A673 (cell line): ENCODE measurements at regions not wholly inside any gene's neighbourhood (a gene's known extent, or its start where the extent isn't known, plus 50 kb on each side); places are given as distances from the start of the nearest gene placed in this dataset.

Experiments
- BruUV-seq: library from RNA; stranded (reverse); fragments of 400-500 nt; replicated peaks from 2 replicates; lab custom pipeline; 2021; lab: Mats Ljungman, UMichigan
- CTCF ChIA-PET: fragments of 300-600 bp; sonication (Branson Sonifier 250); formaldehyde crosslinking; loops from one replicate; lab custom pipeline; 2022; ENCODE audit warnings: antibody characterized with exemption; lab: Charles Lee
- POLR2A ChIA-PET: fragments of 300-600 bp; sonication (Branson Sonifier 250); formaldehyde crosslinking; loops from one replicate; lab custom pipeline; 2022; ENCODE audit warnings: antibody characterized with exemption; ENCODE audit not compliant: low non-redundant PET; lab: Charles Lee
- DNase-seq: peaks from one replicate; pipeline ENCODE4 v3.0.0-alpha.2; 2015; ENCODE audit warnings: low spot score
- H3K27ac ChIP-seq: fragments of 200-600 bp; sonication (generic); 2 replicates; pipeline ENCODE4 v1.5.1; 2016; ENCODE audit warnings: mixed run types, low read depth, mild to moderate bottlenecking, mixed read lengths, antibody characterized with exemption, low read length; ENCODE audit not compliant: poor library complexity, severe bottlenecking
- H3K27me3 ChIP-seq: fragments of 200-600 bp; sonication (generic); replicated peaks from 2 replicates; pipeline ENCODE4 v1.6.1; 2017; ENCODE audit warnings: mixed run types, low read depth, mild to moderate bottlenecking, mixed read lengths, antibody characterized with exemption, low read length; ENCODE audit not compliant: insufficient read depth, poor library complexity
- H3K36me3 ChIP-seq: fragments of 200-600 bp; sonication (generic); 2 replicates; pipeline ENCODE4 v1.6.1; 2016; ENCODE audit warnings: mixed run types, mild to moderate bottlenecking, mixed read lengths, antibody characterized with exemption, low read length; ENCODE audit not compliant: insufficient read depth, poor library complexity, severe bottlenecking
- H3K4me1 ChIP-seq: fragments of 200-600 bp; sonication (generic); 2 replicates; pipeline ENCODE4 v1.6.1; 2017; ENCODE audit warnings: mixed run types, mild to moderate bottlenecking, mixed read lengths, antibody characterized with exemption, low read length; ENCODE audit not compliant: insufficient read depth, poor library complexity, severe bottlenecking
- H3K4me3 ChIP-seq: fragments of 200-600 bp; sonication (generic); 2 replicates; pipeline ENCODE4 v1.5.1; 2016; ENCODE audit warnings: low read depth, mixed run types, mild to moderate bottlenecking, mixed read lengths, low read length; ENCODE audit not compliant: poor library complexity, severe bottlenecking
- H3K9me3 ChIP-seq: fragments of 200-600 bp; sonication (generic); 2 replicates; pipeline ENCODE4 v1.6.1; 2016; ENCODE audit warnings: mixed run types, low read depth, mild to moderate bottlenecking, mixed read lengths, antibody characterized with exemption, low read length; ENCODE audit not compliant: poor library complexity, severe bottlenecking
- CTCF ChIP-seq: fragments of 300-800, 200-600 bp; sonication (generic); conservative IDR thresholded peaks from 2 replicates; pipeline ENCODE4 v1.5.1; 2017; ENCODE audit warnings: low read depth, mild to moderate bottlenecking, antibody characterized with exemption, low read length, moderate library complexity, mixed read lengths
- EZH2 ChIP-seq: fragments of 200-600 bp; sonication (generic); IDR thresholded peaks from 2 replicates; pipeline ENCODE4 v1.6.1; 2017; ENCODE audit warnings: borderline replicate concordance, low read depth, mild to moderate bottlenecking, mixed read lengths, antibody characterized with exemption, low read length; ENCODE audit not compliant: poor library complexity, severe bottlenecking
- intact Hi-C: fragments of 100-400 bp; cut with micrococcal nuclease; formaldehyde crosslinking; loops from one replicate; pipeline ENCODE4 v1.10.0; 2022; ENCODE audit not compliant: unreplicated experiment

- TF ChIP-seq EZH2 (no peak), CTCF (no peak)
- no TSS peak for BruUV-seq
- no peaks in the 10 kb centered on the region for H3K36me3 ChIP-seq
- DNase-seq: no peak
- H3K4me3 ChIP-seq: no peak overlapping the region
- ChIA-PET POLR2A (no interaction called here), CTCF (no interaction called here)
- intact Hi-C loops: no loop called here
- no peaks in the 10 kb centered on the region for H3K27me3 ChIP-seq
- no peak overlapping the region for H3K27ac ChIP-seq
- H3K9me3 ChIP-seq: no peaks in the 10 kb centered on the region
- peaks cover 10% of the 10 kb centered on the region for H3K4me1 ChIP-seq
Measured at GRCh38 chr2:5389740-5390139, 302.4 kb upstream of the SOX11 start.

GRCh38 chr2:5391362-5391761 is 300.8 kb upstream of the SOX11 start:
- CTCF ChIA-PET: no interaction called here
- no TSS peak for BruUV-seq
- peaks cover 10% of the 10 kb centered on the region for H3K4me1 ChIP-seq
- H3K9me3 ChIP-seq: no peaks in the 10 kb centered on the region
- no peaks in the 10 kb centered on the region for H3K27me3 ChIP-seq
- no peak overlapping the region for H3K27ac ChIP-seq
- no peaks in the 10 kb centered on the region for H3K36me3 ChIP-seq
- no peak for TF ChIP-seq EZH2
- TF ChIP-seq CTCF: no peak
- H3K4me3 ChIP-seq: no peak overlapping the region
- intact Hi-C loops: no loop called here
- POLR2A ChIA-PET: no interaction called here
- no peak for DNase-seq

- Histone ChIP-seq H3K4me1 (peaks cover 2% of the 10 kb centered on the region), H3K27me3 (no peaks in the 10 kb centered on the region), H3K27ac (no peak overlapping the region), H3K36me3 (no peaks in the 10 kb centered on the region), H3K9me3 (no peaks in the 10 kb centered on the region), H3K4me3 (no peak overlapping the region)
- no peak for TF ChIP-seq CTCF
- POLR2A ChIA-PET: no interaction called here
- BruUV-seq: no TSS peak
- CTCF ChIA-PET: no interaction called here
- intact Hi-C loops: no loop called here
- peak; percentile 28 for DNase-seq
Measured at GRCh38 chr2:5392658-5393057, 299.5 kb upstream of the SOX11 start.
